ENCODE measurements at regions not wholly inside any gene's neighbourhood (a gene's known extent, or its start where the extent isn't known, plus 50 kb on each side); places are given as distances from the start of the nearest gene placed in this dataset.

DNA sequence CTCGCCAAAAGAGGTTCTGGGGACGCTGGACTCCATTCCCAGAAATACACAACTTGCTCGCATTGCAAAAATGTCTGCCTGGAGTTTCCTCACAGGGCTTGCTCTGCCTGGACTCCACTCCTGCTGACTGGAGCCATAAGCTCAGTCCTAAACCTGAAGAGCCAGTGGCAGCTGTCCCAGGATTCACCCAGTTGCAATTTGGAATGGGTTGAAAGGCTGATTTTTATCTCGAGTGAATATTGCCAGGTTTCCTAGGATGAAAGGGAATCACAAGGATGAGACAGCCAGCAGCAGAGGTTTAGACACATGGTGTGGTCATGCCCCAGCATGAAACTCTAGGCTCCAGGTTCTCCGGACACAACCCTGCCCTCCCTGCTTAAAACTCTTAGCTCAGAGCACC, 223.3 kb downstream of the BMP7 start:
- TF ChIP-seq, protein P1, sequence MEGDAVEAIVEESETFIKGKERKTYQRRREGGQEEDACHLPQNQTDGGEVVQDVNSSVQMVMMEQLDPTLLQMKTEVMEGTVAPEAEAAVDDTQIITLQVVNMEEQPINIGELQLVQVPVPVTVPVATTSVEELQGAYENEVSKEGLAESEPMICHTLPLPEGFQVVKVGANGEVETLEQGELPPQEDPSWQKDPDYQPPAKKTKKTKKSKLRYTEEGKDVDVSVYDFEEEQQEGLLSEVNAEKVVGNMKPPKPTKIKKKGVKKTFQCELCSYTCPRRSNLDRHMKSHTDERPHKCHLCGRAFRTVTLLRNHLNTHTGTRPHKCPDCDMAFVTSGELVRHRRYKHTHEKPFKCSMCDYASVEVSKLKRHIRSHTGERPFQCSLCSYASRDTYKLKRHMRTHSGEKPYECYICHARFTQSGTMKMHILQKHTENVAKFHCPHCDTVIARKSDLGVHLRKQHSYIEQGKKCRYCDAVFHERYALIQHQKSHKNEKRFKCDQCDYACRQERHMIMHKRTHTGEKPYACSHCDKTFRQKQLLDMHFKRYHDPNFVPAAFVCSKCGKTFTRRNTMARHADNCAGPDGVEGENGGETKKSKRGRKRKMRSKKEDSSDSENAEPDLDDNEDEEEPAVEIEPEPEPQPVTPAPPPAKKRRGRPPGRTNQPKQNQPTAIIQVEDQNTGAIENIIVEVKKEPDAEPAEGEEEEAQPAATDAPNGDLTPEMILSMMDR (IDR thresholded peaks at IDR 0.05), result no peak
- no peak for TF ChIP-seq POLR2A (IDR thresholded peaks at IDR 0.05)

Measured in right lobe of liver (tissue), 4 donors.